ENCODE measurements at regions not wholly inside any gene's neighbourhood (a gene's known extent, or its start where the extent isn't known, plus 50 kb on each side); places are given as distances from the start of the nearest gene placed in this dataset.

DNA sequence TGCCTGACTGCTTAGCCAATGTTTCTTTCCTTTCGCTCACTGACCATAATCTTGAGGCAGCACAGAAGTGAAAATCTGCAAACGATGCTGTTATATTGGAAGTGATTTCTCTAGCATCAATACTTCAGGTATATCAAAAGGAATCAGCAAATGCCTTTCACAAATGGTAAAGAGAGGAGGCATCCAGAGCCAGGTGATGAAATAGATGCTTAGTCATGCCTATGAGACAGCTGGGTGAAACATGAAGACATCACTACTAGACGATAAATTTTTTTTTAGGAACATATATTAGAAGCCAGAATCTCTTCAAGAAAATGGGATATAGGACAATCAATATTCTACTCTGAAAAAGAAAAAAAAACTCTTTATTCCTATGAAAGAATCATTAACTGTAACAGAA is 249.2 kb upstream of the SLC39A10 start:
- peak; percentile 69 for DNase-seq (ENCODE audit: low read depth)
- TF ChIP-seq, protein P1, sequence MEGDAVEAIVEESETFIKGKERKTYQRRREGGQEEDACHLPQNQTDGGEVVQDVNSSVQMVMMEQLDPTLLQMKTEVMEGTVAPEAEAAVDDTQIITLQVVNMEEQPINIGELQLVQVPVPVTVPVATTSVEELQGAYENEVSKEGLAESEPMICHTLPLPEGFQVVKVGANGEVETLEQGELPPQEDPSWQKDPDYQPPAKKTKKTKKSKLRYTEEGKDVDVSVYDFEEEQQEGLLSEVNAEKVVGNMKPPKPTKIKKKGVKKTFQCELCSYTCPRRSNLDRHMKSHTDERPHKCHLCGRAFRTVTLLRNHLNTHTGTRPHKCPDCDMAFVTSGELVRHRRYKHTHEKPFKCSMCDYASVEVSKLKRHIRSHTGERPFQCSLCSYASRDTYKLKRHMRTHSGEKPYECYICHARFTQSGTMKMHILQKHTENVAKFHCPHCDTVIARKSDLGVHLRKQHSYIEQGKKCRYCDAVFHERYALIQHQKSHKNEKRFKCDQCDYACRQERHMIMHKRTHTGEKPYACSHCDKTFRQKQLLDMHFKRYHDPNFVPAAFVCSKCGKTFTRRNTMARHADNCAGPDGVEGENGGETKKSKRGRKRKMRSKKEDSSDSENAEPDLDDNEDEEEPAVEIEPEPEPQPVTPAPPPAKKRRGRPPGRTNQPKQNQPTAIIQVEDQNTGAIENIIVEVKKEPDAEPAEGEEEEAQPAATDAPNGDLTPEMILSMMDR (conservative IDR thresholded peaks at IDR 0.05; ENCODE audit: low read depth, low read length): no peak
- H3K4me3 ChIP-seq (ENCODE audit: low read depth, low read length): no peak overlapping the region

DNA sequence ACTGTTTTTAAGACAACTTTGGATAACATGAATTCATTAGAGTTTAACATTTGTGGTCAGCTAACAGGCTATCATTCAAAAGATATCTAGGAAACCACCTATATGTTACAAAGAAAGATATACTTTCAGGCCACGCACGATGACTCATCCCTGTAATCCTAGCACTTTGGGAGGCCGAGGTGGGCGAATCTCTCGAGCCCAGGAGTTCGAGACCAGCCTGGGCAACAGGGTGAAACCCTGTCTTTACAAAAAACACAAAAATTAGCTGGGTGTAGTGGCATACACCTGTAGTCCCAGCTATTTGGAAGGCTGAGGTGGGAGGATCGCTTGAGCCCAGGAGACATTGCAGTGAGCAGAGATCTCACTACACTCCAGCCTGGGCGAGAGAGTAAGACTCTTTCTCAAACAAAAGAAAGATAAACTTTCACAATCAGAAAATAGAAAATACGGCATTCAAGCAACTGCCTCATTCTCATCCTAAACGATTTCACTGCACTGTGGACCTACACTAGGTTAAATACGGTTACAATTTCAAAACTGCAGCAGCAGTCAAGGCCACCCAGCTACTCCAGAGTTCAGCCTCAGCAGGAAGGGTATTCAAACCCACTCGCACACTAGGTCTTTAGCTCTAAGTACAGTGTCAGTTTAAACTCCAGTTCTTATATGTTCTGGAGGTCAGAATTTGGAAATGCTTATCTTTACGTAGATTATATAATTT is 250.0 kb upstream of the SLC39A10 start:
- TF ChIP-seq, protein P1 (conservative IDR thresholded peaks at IDR 0.05; ENCODE audit: low read depth, low read length): no peak
- peak; percentile 37 for DNase-seq (ENCODE audit: low read depth)

DNA sequence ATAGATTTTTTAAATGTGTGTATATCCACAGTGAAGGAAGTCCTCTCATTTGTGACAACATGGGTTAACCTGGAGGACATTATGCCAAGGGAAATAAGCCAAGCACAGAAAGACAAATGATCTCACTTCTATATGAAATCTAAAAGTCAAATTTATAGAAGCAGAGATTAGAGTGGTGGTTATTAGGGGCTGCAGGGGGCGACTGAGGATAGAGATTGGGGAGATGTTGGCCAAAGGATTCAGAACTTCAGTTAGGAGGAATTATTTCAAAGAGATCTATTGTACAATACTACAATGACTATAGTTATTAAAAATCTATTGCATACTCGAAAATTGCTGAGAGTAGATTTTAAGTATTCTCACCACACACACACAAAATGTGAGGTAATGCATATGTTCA is 252.4 kb upstream of the SLC39A10 start:
- no peak for DNase-seq (ENCODE audit: low read depth)
- no peak overlapping the region for H3K4me3 ChIP-seq (ENCODE audit: low read depth, low read length)
- TF ChIP-seq, protein P1 (conservative IDR thresholded peaks at IDR 0.05; ENCODE audit: low read depth, low read length): peak; percentile 26

More for the DNA sequence above, 250.0 kb upstream of the SLC39A10 start:
- H3K4me3 ChIP-seq (ENCODE audit: low read depth, low read length): no peak overlapping the region

DNA sequence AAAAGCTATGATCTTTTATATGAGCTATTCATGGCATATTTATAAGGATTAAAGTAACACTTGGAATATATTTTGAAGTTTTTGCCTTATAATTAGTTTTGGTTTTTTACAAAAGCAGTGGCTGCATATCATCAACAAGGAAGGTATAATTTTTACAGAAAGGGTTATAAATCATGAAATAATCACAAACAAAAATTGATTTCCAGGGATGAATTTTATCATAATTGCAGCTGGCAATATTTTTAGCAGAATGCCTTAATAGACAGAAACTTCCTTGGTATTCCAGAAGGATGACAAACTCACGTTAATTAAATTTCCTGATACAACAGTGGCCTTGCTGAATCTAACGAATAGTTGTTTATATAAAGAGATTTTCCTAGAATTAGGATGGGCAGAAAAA is 260.5 kb upstream of the SLC39A10 start:
- TF ChIP-seq, protein P1 (conservative IDR thresholded peaks at IDR 0.05; ENCODE audit: low read depth, low read length): no peak
- no peak overlapping the region for H3K4me3 ChIP-seq (ENCODE audit: low read depth, low read length)
- no peak for DNase-seq (ENCODE audit: low read depth)

DNA sequence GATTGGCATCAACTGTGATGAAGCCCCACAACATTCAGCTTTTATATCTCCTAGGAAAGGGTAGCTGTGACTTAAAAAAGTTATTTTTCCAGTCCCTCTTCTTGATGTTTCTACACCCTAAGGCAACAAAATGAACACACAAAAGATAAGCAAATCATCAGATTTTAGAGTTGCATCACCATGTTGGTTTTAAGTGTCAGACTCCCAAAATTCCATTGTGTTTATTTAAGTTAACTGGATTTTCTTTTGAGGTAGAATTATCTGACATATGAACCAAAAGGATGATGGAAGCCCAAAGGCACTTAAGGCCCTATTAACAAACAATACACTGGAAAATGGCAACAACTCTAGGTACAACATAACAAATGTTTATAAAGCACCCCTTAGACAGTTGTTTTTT is 261.7 kb upstream of the SLC39A10 start:
- TF ChIP-seq, protein P1 (conservative IDR thresholded peaks at IDR 0.05; ENCODE audit: low read depth, low read length): no peak
- peak; percentile 82 for DNase-seq (ENCODE audit: low read depth)
- no peak overlapping the region for H3K4me3 ChIP-seq (ENCODE audit: low read depth, low read length)

DNA sequence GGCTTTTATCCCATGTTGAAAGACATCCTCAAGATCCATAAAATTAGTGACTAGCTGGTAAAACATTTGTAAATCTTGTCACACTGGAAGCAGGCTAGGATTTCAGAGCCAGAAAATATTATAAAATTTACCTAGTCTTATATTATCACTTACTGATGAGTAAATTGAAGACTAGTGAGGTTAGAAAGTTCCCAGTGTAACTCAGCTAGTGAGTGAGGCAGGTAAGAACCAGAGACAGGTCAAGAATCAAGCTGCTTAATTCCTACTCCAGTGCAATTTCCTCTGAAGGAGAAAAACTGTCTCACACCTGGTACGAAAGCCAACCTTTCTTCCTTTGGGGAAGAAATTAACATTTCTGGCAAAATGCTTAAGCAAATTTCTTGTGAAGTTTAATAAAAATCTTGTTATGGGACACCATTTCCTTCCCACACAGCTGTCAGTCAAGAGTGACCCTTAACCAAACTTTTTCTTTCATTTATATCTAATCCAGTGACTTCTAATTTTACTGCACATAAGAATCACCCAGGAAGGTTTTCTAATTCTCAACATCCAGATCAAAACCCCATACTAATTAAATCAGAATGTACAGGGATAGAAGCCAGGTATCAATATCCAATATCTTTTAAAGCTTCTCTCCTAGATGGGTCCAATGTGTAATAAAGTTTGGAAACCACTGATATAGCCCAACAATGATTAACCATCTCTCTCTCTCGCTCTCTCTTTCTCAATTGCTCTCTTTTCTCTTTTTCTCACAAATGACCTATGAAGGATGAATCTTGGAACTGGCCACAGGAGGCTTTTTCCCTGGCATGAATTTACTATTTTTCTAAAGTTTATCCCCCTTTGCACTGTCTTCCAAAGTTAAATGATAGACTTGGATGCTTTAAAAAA is 264.3 kb upstream of the SLC39A10 start:
- H3K4me3 ChIP-seq (ENCODE audit: low read depth, low read length): no peak overlapping the region
- no peak for DNase-seq (ENCODE audit: low read depth)
- TF ChIP-seq, protein P1 (conservative IDR thresholded peaks at IDR 0.05; ENCODE audit: low read depth, low read length): no peak

All from choroid plexus epithelial cell (primary cell).